ENCODE measurements at regions not wholly inside any gene's neighbourhood (a gene's known extent, or its start where the extent isn't known, plus 50 kb on each side); places are given as distances from the start of the nearest gene placed in this dataset.

- no peak for TF ChIP-seq CTCF (conservative IDR thresholded peaks at IDR 0.05; ENCODE audit: low read length)
- TF ChIP-seq EZH2phosphoT487 (IDR thresholded peaks at IDR 0.05; ENCODE audit: borderline replicate concordance) = no peak
Observed at GRCh38 chr17:79269620-79270019, 195.0 kb downstream of the ENGASE start.
